ENCODE measurements at regions not wholly inside any gene's neighbourhood (a gene's known extent, or its start where the extent isn't known, plus 50 kb on each side); places are given as distances from the start of the nearest gene placed in this dataset.

DNA sequence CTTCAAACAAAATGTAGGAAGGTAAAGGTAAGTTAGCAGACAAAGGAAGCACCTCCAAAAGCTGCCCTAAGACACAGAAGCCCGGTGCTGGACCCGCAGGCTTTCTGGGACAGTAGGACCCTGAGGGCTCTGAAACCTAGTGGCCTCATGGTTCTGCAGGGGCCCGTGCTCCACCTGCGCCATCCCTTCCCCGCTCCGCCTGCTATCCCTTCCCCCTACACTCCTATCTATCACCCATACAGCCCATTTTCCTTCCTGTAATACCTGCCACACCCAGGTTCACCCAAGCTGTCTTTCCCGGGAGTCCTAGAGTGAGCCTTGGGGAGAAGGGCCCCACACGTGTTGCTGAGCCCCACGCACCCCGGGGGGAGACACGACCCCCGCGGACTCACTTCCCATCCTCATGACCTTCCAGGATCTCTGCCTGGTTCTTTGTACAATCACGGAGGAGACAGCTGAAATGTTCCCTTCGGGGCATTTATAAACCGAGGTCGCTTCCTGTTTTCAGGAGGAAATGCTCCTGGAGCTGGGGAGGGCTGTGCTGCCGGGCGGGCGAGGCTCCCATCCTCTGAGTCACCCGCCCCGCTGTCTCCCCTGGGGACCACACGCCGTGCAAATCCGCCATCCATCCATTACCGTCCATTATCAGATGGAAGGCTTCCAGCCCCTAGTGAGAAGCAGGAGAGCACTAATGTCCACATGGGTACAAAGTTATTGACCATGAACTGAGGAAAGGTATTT lies 251.7 kb upstream of the PITRM1 start (continued):
- TF ChIP-seq, protein P1, sequence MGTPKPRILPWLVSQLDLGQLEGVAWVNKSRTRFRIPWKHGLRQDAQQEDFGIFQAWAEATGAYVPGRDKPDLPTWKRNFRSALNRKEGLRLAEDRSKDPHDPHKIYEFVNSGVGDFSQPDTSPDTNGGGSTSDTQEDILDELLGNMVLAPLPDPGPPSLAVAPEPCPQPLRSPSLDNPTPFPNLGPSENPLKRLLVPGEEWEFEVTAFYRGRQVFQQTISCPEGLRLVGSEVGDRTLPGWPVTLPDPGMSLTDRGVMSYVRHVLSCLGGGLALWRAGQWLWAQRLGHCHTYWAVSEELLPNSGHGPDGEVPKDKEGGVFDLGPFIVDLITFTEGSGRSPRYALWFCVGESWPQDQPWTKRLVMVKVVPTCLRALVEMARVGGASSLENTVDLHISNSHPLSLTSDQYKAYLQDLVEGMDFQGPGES (IDR thresholded peaks at IDR 0.05; ENCODE audit: low read depth, low read length): no peak
- peak; percentile 69; the same call in 1 of the 2 replicates for TF ChIP-seq FOXM1 (IDR thresholded peaks at IDR 0.05; ENCODE audit: low read depth)

DNA sequence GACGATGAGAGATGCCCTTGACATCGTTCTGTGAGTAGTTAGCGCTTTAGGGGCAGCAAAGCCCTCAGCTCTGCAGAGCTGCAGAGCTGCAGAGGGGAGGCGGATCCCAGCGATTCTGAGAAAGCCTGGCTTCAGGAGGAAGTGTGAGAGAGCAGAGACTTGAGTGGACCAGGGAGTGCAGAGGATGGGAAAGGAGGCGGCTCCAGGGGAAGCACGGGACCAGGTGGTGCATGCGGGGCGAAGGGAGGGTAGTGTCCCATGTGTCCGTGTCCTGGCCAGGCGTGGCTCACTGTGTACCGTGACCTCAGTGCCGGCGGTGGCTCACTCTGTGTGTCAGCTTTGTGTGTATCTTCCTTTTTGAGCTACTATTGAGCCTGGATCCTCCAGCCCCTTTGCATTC lies 250.8 kb upstream of the PITRM1 start:
- WGBS (ENCODE audit: low lambda C conversion rate): 97% methylated on average over 8 of the region's 14 CpGs
- CTCF ChIA-PET: no interaction called here

More for the DNA sequence above, 250.8 kb upstream of the PITRM1 start:
- Histone ChIP-seq H3K9me3 (no peaks in the 10 kb centered on the region), H3K9ac (no peak overlapping the region), H3K27ac (ENCODE audit: low read depth in 2 of 2, low read length in 1 of 2) (peak overlapping the region in 1 of 2 experiments; percentile 93; a peak in 1 of 4 replicates), H3K36me3 (replicated peaks in 1 of 2; ENCODE audit: control insufficient read depth in 1 of 2, insufficient read depth in 2 of 2, low read length in 1 of 2) (no peaks in the 10 kb centered on the region), H3F3A (replicated peaks; ENCODE audit: insufficient read depth) (peaks cover 19% of the 10 kb centered on the region), H2AFZ (ENCODE audit: low read depth) (no peak overlapping the region), H4K20me1 (ENCODE audit: insufficient read depth) (no peaks in the 10 kb centered on the region), H3K4me2 (no peak overlapping the region), H3K79me2 (ENCODE audit: insufficient read depth) (no peaks in the 10 kb centered on the region), H3K9me2 (no peaks in the 10 kb centered on the region), H3K27me3 (ENCODE audit: insufficient read depth) (no peaks in the 10 kb centered on the region), H3K4me1 (ENCODE audit: control insufficient read depth in 1 of 2, insufficient read depth in 2 of 2, low read depth in 1 of 2, low read length in 1 of 2) (peaks cover 15 to 44% of the 10 kb centered on the region in 2 experiments; a peak in 3 of 4 replicates), H3K4me3 (ENCODE audit: low read depth in 2 of 2, low read length in 1 of 2) (no peak overlapping the region)
- TF ChIP-seq, protein P2, sequence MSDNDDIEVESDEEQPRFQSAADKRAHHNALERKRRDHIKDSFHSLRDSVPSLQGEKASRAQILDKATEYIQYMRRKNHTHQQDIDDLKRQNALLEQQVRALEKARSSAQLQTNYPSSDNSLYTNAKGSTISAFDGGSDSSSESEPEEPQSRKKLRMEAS (IDR thresholded peaks at IDR 0.05; ENCODE audit: low read depth): no peak
- TF ChIP-seq FOXJ3 (CRISPR knock-in tag; IDR thresholded peaks at IDR 0.05): no peak
- TF ChIP-seq RFX5 (IDR thresholded peaks at IDR 0.05; ENCODE audit: low read length): no peak
- no peak for TF ChIP-seq GABPA (IDR thresholded peaks at IDR 0.05; ENCODE audit: low read depth)
- TF ChIP-seq, protein P1 (IDR thresholded peaks at IDR 0.05; ENCODE audit: low read depth, low read length): no peak
- TF ChIP-seq SMC3 (IDR thresholded peaks at IDR 0.05; ENCODE audit: low read depth, low read length): no peak
- no peak for TF ChIP-seq CHD2 (IDR thresholded peaks at IDR 0.05; ENCODE audit: low read length, partially characterized antibody)
- TF ChIP-seq RAD21 (IDR thresholded peaks at IDR 0.05; ENCODE audit: low read length): no peak
- TF ChIP-seq TEAD4 (IDR thresholded peaks at IDR 0.05; ENCODE audit: borderline replicate concordance, insufficient read depth): no peak
- no peak for TF ChIP-seq EP300 (IDR thresholded peaks at IDR 0.05; ENCODE audit: borderline replicate concordance in 1 of 2, low read depth in 1 of 2, low read length in 1 of 2)
- no peak for TF ChIP-seq FOXM1 (IDR thresholded peaks at IDR 0.05; ENCODE audit: low read depth)
- no peak for TF ChIP-seq ZBTB33 (IDR thresholded peaks at IDR 0.05; ENCODE audit: borderline replicate concordance, low read depth)
- no peak for TF ChIP-seq SIN3A (IDR thresholded peaks at IDR 0.05; ENCODE audit: borderline replicate concordance, low read depth, low read length)
- TF ChIP-seq REST (IDR thresholded peaks at IDR 0.05; ENCODE audit: low read depth, low read length): no peak
- TF ChIP-seq NRF1 (IDR thresholded peaks at IDR 0.05; ENCODE audit: low read depth, low read length): no peak
- no peak for DNase-seq
- POLR2A ChIA-PET: no interaction called here

Data from SK-N-SH (cell line).